Endodermal cell (in vitro differentiated cells): ENCODE measurements at regions not wholly inside any gene's neighbourhood (a gene's known extent, or its start where the extent isn't known, plus 50 kb on each side); places are given as distances from the start of the nearest gene placed in this dataset.

ENCODE experiments used
- DNase-seq: peaks from one replicate; pipeline ENCODE4 v3.0.0-alpha.2; 2017
- H3K27ac ChIP-seq: 2 replicates; pipeline ENCODE4 v1.5.1; 2013; ENCODE audit warnings: mild to moderate bottlenecking, low read depth, low read length, moderate library complexity
- H3K27me3 ChIP-seq: 2 replicates; pipeline ENCODE4 v1.6.1; 2013; ENCODE audit warnings: mild to moderate bottlenecking, low read length, moderate library complexity; ENCODE audit not compliant: insufficient read depth, control insufficient read depth, poor library complexity, severe bottlenecking
- H3K36me3 ChIP-seq: 2 replicates; pipeline ENCODE4 v1.7.0; 2013; ENCODE audit warnings: mild to moderate bottlenecking, low read length, moderate library complexity; ENCODE audit not compliant: control insufficient read depth, insufficient read depth
- H3K4me1 ChIP-seq: one replicate; pipeline ENCODE4 v1.7.0; 2013; ENCODE audit warnings: low read length; ENCODE audit not compliant: control insufficient read depth, insufficient read depth
- H3K4me3 ChIP-seq: 2 replicates; pipeline ENCODE4 v1.5.1; 2013; ENCODE audit warnings: mild to moderate bottlenecking, low read length, moderate library complexity
- H3K9ac ChIP-seq: 2 replicates; pipeline ENCODE4 v1.6.1; 2013; ENCODE audit warnings: mild to moderate bottlenecking, low read length, moderate library complexity; ENCODE audit not compliant: poor library complexity, severe bottlenecking; ENCODE audit errors: extremely low read depth
- H3K9me3 ChIP-seq: 2 replicates; pipeline ENCODE4 v1.6.1; 2013; ENCODE audit warnings: mild to moderate bottlenecking, low read length, moderate library complexity; ENCODE audit not compliant: control insufficient read depth
- H3K27ac Mint-ChIP-seq: 2 replicates; pipeline ENCODE4 v1.8.0; 2020; ENCODE audit warnings: mixed read lengths
- H3K27me3 Mint-ChIP-seq: 2 replicates; pipeline ENCODE4 v1.8.0; 2021; ENCODE audit warnings: mild to moderate bottlenecking, mixed read lengths; ENCODE audit not compliant: insufficient read depth
- H3K36me3 Mint-ChIP-seq: 2 replicates; pipeline ENCODE4 v1.8.0; 2020; ENCODE audit warnings: low read depth, mixed read lengths
- H3K4me1 Mint-ChIP-seq: 2 replicates; pipeline ENCODE4 v1.8.0; 2020; ENCODE audit warnings: mixed read lengths
- H3K4me3 Mint-ChIP-seq: 2 replicates; pipeline ENCODE4 v1.8.0; 2020; ENCODE audit warnings: mild to moderate bottlenecking, moderate library complexity, mixed read lengths
- H3K9me3 Mint-ChIP-seq: 2 replicates; pipeline ENCODE4 v1.8.0; 2020; ENCODE audit warnings: mild to moderate bottlenecking, mixed read lengths
- CTCF ChIP-seq: fragments of 200-600 bp; sonication (generic); conservative IDR thresholded peaks from 2 replicates; pipeline ENCODE4 v1.5.0; 2021; ENCODE audit warnings: antibody characterized with exemption, mild to moderate bottlenecking
- WGBS, 2 experiments: methylation state at CpG; one replicate each; pipeline versions ENCODE4 v1.1.5 to v1.1.7; 2013; ENCODE audit warnings: missing lambda C conversion rate in 2 of 2, mixed read lengths in 1 of 2; ENCODE audit not compliant: insufficient coverage in 1 of 2, insufficient read length in 1 of 2; 5-methylcytosine and 5-hydroxymethylcytosine counted together

GRCh38 chr10:6347391-6347951 lies 144.7 kb downstream of the PFKFB3 start:
- no peak overlapping the region for H3K27ac Mint-ChIP-seq
- Histone ChIP-seq H3K9ac (no peak overlapping the region), H3K4me1 (no peaks in the 10 kb centered on the region), H3K4me3 (no peak overlapping the region), H3K27ac (no peak overlapping the region), H3K9me3 (no peaks in the 10 kb centered on the region), H3K36me3 (no peaks in the 10 kb centered on the region), H3K27me3 (no peaks in the 10 kb centered on the region)
- H3K4me3 Mint-ChIP-seq = no peak overlapping the region
- no peak for TF ChIP-seq CTCF
- WGBS, 2 experiments = 83 to 88% methylated on average over 9 to 13 of the region's 13 CpGs
- peak; percentile 58 for DNase-seq
- no peaks in the 10 kb centered on the region for H3K9me3 Mint-ChIP-seq
- H3K27me3 Mint-ChIP-seq = no peaks in the 10 kb centered on the region
- no peaks in the 10 kb centered on the region for H3K36me3 Mint-ChIP-seq
- H3K4me1 Mint-ChIP-seq = peaks cover 17% of the 10 kb centered on the region

GRCh38 chr10:6348096-6348874 lies 145.6 kb downstream of the PFKFB3 start:
- H3K36me3 ChIP-seq = no peaks in the 10 kb centered on the region
- Mint-ChIP-seq H3K4me3 (no peak overlapping the region), H3K36me3 (no peaks in the 10 kb centered on the region), H3K4me1 (peaks cover 17% of the 10 kb centered on the region), H3K27ac (peak overlapping the region; percentile 52), H3K9me3 (no peaks in the 10 kb centered on the region), H3K27me3 (no peaks in the 10 kb centered on the region)
- 79 to 85% methylated on average over 12 to 16 of the region's 16 CpGs for WGBS, 2 experiments
- no peaks in the 10 kb centered on the region for H3K27me3 ChIP-seq
- no peak overlapping the region for H3K27ac ChIP-seq
- H3K4me1 ChIP-seq = no peaks in the 10 kb centered on the region
- no peak overlapping the region for H3K4me3 ChIP-seq
- H3K9ac ChIP-seq = no peak overlapping the region
- peak; percentile 57 for DNase-seq
- no peaks in the 10 kb centered on the region for H3K9me3 ChIP-seq
- TF ChIP-seq CTCF = no peak

- no peak overlapping the region for H3K27ac ChIP-seq
- H3K36me3 Mint-ChIP-seq = no peaks in the 10 kb centered on the region
- H3K4me1 ChIP-seq = no peaks in the 10 kb centered on the region
- H3K9me3 Mint-ChIP-seq = peaks cover 4% of the 10 kb centered on the region
- H3K36me3 ChIP-seq = no peaks in the 10 kb centered on the region
- no peak overlapping the region for H3K4me3 ChIP-seq
- no peak for DNase-seq
- no peaks in the 10 kb centered on the region for H3K27me3 ChIP-seq
- 93 to 94% methylated on average over 8 of the region's 8 CpGs for WGBS, 2 experiments
- no peak for TF ChIP-seq CTCF
- no peak overlapping the region for H3K4me3 Mint-ChIP-seq
- H3K27ac Mint-ChIP-seq = no peak overlapping the region
- no peak overlapping the region for H3K9ac ChIP-seq
- H3K27me3 Mint-ChIP-seq = no peaks in the 10 kb centered on the region
- peaks cover under 1% of the 10 kb centered on the region for H3K9me3 ChIP-seq
- peaks cover 19% of the 10 kb centered on the region for H3K4me1 Mint-ChIP-seq
Observed at GRCh38 chr10:6349846-6350535, 147.3 kb downstream of the PFKFB3 start.
